HG02588 (cell line): ENCODE measurements at regions not wholly inside any gene's neighbourhood (a gene's known extent, or its start where the extent isn't known, plus 50 kb on each side); places are given as distances from the start of the nearest gene placed in this dataset.

Experiments used
- ATAC-seq: cut with Tn5 transposase; IDR thresholded peaks from one replicate; pipeline ENCODE4 v1.9.1; 2021; ENCODE audit warnings: mild to moderate bottlenecking, moderate library complexity; ENCODE audit not compliant: unreplicated experiment

- no peak for ATAC-seq
Observed at GRCh38 chr15:68524753-68525584, 53.8 kb upstream of the CORO2B start.

GRCh38 chr15:68525815-68526214, 53.0 kb upstream of the CORO2B start:
- no peak for ATAC-seq

- peak; percentile 67 for ATAC-seq
Observed at GRCh38 chr15:68526269-68526668, 52.5 kb upstream of the CORO2B start.

GRCh38 chr15:68526784-68527183, 52.0 kb upstream of the CORO2B start:
- no peak for ATAC-seq

GRCh38 chr15:68528626-68529290, 50.0 kb upstream of the CORO2B start:
- ATAC-seq: no peak
